ENCODE measurements at regions not wholly inside any gene's neighbourhood (a gene's known extent, or its start where the extent isn't known, plus 50 kb on each side); places are given as distances from the start of the nearest gene placed in this dataset.

DNA sequence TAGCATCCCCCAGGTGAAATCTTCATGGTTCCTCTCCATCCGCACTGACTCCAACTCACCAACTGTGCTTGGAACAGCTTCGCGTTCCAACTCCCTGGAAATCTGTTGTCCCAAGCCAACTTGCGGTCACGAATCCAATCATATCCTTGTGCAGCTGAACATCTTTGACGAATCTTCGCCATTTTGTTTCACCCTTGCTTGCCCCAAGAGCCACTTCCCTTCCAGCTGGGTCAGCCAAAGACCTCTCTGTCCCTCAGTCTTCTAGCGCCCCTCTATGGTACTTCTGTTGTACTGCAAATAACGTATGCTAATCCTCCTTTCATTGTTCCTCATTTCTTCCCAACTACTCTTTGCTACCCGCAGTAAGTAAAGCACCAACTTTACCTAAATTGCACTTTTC is 61.0 kb upstream of the TARS1 start:
- intact Hi-C loops (cut with micrococcal nuclease): loop anchor here (1.0 kb wide), 1 partner anchor 672 kb away; no protein-coding TSS in a partner anchor
- CTCF ChIA-PET (ENCODE audit: low intra/inter-chr PET ratio): interaction anchor here (0.6 kb wide), 1 partner anchor 52 kb away, joined by 4 read pairs; no protein-coding TSS in a partner anchor
- Histone ChIP-seq H3K9ac (ENCODE audit: insufficient read depth in 1 of 2, low read depth in 2 of 2, low read length in 2 of 2) (no peak overlapping the region), H3K79me2 (ENCODE audit: control insufficient read depth, insufficient read depth, low read length) (no peaks in the 10 kb centered on the region), H4K20me1 (replicated peaks; ENCODE audit: control insufficient read depth, insufficient read depth, low read length) (no peaks in the 10 kb centered on the region), H2AFZ (ENCODE audit: low read depth, low read length) (no peak overlapping the region; the same call in 1 of the 2 replicates), H3K27me3 (ENCODE audit: control insufficient read depth in 2 of 2, insufficient read depth in 2 of 2, low read length in 2 of 2) (no peaks in the 10 kb centered on the region), H3K4me1 (replicated peaks in 1 of 2; ENCODE audit: control insufficient read depth in 2 of 2, insufficient read depth in 2 of 2, low read length in 2 of 2) (no peaks in the 10 kb centered on the region), H3K9me1 (ENCODE audit: control insufficient read depth, insufficient read depth, low read length) (no peaks in the 10 kb centered on the region), H3K27ac (ENCODE audit: extremely low read depth, low read depth, low read length) (no peak overlapping the region), H3K36me3 (ENCODE audit: control insufficient read depth, insufficient read depth, low read length) (no peaks in the 10 kb centered on the region), H3K9me3 (replicated peaks; ENCODE audit: control insufficient read depth, insufficient read depth, low read depth, low read length) (no peaks in the 10 kb centered on the region), H3K4me3 (no peak overlapping the region), H3K4me2 (ENCODE audit: insufficient read depth, low read length) (0 out of 2 replicates have a peak overlapping the region, but pooled peaks have one; percentile 22)
- peak in 3 of 4 experiments; percentile 14 to 28 (median 17) for DNase-seq (ENCODE audit: extremely low read depth in 1 of 4, low spot score in 3 of 4)
- no TSS peak for BruUV-seq (replicated peaks)
- ATAC-seq: peak; percentile 83
- in situ Hi-C loops (cut with MboI): no loop called here
- POLR2A ChIA-PET: interaction anchor here (1.2 kb wide), 1 partner anchor 9 kb away, joined by 3 read pairs; no protein-coding TSS in a partner anchor
- FAIRE-seq: peak; percentile 52
- WGBS (ENCODE audit: insufficient coverage, low coverage, missing lambda C conversion rate): 8% methylated on average over 10 of the region's 10 CpGs
- TF ChIP-seq, protein P1, sequence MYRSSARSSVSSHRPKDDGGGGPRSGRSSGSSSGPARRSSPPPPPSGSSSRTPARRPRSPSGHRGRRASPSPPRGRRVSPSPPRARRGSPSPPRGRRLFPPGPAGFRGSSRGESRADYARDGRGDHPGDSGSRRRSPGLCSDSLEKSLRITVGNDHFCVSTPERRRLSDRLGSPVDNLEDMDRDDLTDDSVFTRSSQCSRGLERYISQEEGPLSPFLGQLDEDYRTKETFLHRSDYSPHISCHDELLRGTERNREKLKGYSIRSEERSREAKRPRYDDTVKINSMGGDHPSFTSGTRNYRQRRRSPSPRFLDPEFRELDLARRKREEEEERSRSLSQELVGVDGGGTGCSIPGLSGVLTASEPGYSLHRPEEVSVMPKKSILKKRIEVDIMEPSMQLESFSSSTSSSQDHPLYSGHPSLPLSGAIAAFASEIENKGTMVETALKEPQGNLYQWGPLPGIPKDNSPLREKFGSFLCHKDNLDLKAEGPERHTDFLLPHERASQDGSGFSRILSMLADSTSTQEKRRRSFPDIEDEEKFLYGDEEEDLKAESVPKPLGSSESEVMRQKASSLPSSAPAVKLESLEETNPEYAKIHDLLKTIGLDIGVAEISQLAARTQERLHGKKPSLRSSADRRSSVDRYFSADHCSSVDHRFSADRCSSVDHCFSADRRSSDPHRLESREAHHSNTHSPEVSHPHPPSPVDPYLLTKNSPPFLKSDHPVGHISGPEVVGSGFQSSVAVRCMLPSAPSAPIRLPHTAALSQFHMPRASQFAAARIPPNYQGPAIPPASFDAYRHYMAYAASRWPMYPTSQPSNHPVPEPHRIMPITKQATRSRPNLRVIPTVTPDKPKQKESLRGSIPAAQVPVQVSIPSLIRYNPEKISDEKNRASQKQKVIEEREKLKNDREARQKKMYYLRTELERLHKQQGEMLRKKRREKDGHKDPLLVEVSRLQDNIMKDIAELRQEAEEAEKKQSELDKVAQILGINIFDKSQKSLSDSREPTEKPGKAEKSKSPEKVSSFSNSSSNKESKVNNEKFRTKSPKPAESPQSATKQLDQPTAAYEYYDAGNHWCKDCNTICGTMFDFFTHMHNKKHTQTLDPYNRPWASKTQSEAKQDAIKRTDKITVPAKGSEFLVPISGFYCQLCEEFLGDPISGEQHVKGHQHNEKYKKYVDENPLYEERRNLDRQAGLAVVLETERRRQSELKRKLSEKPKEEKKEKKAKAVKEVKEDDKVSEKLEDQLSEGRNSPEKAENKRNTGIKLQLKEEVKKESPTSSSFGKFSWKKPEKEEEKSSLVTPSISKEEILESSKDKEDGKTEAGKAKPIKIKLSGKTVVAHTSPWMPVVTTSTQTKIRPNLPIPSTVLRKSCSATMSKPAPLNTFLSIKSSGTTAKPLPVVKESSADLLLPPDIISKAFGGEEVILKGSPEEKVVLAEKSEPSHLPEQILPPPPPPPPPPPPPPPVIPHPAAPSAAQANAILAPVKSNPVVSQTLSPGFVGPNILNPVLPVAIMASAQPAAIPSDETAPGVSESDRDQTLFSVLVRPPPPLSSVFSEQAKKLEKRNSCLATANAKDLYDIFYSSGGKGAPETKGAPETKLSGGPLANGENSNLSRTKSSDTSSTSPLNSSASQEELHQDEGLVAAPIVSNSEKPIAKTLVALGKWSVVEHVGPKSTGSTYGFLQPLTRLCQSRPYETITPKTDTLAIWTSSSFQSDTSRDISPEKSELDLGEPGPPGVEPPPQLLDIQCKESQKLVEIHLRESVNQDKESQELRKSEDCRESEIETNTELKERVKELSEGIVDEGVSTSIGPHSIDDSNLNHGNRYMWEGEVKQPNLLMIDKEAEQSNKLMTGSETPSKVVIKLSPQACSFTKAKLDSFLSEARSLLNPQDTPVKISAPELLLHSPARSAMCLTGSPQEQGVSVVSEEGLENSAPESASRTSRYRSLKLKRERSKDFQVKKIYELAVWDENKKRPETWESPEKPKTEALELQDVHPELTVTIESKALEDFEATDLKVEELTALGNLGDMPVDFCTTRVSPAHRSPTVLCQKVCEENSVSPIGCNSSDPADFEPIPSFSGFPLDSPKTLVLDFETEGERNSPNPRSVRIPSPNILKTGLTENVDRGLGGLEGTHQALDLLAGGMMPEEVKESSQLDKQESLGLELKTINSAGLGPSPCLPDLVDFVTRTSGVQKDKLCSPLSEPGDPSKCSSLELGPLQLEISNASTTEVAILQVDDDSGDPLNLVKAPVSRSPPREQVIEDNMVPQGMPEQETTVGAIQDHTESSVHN (IDR thresholded peaks at IDR 0.05; ENCODE audit: borderline replicate concordance in 1 of 2, low read depth in 1 of 2): no peak
- TF ChIP-seq ZKSCAN3 (CRISPR knock-in tag; IDR thresholded peaks at IDR 0.05) (no peak), PHF21A (IDR thresholded peaks at IDR 0.05; ENCODE audit: borderline replicate concordance, low read depth) (no peak), ZFP1 (CRISPR knock-in tag; IDR thresholded peaks at IDR 0.05) (no peak), ZNF699 (CRISPR knock-in tag; IDR thresholded peaks at IDR 0.05; ENCODE audit: insufficient replicate concordance) (no peak), SMC3 (conservative IDR thresholded peaks at IDR 0.05; ENCODE audit: insufficient read depth, low read depth, low read length) (0 out of 2 replicates have a peak, but pooled peaks have one; percentile 36), HNRNPL (IDR thresholded peaks at IDR 0.05; ENCODE audit: low read depth, low read length) (no peak), YY1 (IDR thresholded peaks at IDR 0.05; ENCODE audit: borderline replicate concordance in 1 of 3, control insufficient read depth in 1 of 3, extremely low read depth in 1 of 3, insufficient read depth in 3 of 3, insufficient read length in 1 of 3, insufficient replicate concordance in 2 of 3, low read depth in 1 of 3, low read length in 2 of 3) (peak in 1 of 3 experiments; percentile 66)
- TF ChIP-seq, protein P2, sequence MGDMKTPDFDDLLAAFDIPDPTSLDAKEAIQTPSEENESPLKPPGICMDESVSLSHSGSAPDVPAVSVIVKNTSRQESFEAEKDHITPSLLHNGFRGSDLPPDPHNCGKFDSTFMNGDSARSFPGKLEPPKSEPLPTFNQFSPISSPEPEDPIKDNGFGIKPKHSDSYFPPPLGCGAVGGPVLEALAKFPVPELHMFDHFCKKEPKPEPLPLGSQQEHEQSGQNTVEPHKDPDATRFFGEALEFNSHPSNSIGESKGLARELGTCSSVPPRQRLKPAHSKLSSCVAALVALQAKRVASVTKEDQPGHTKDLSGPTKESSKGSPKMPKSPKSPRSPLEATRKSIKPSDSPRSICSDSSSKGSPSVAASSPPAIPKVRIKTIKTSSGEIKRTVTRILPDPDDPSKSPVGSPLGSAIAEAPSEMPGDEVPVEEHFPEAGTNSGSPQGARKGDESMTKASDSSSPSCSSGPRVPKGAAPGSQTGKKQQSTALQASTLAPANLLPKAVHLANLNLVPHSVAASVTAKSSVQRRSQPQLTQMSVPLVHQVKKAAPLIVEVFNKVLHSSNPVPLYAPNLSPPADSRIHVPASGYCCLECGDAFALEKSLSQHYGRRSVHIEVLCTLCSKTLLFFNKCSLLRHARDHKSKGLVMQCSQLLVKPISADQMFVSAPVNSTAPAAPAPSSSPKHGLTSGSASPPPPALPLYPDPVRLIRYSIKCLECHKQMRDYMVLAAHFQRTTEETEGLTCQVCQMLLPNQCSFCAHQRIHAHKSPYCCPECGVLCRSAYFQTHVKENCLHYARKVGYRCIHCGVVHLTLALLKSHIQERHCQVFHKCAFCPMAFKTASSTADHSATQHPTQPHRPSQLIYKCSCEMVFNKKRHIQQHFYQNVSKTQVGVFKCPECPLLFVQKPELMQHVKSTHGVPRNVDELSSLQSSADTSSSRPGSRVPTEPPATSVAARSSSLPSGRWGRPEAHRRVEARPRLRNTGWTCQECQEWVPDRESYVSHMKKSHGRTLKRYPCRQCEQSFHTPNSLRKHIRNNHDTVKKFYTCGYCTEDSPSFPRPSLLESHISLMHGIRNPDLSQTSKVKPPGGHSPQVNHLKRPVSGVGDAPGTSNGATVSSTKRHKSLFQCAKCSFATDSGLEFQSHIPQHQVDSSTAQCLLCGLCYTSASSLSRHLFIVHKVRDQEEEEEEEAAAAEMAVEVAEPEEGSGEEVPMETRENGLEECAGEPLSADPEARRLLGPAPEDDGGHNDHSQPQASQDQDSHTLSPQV (IDR thresholded peaks at IDR 0.05): no peak
